Activated CD4-positive, alpha-beta memory T cell treated with anti-CD3 and anti-CD28 coated beads for 36 hours (primary cell): ENCODE measurements at regions not wholly inside any gene's neighbourhood (a gene's known extent, or its start where the extent isn't known, plus 50 kb on each side); places are given as distances from the start of the nearest gene placed in this dataset.
"Not testable (repeated sequence)": the region's sequence is repeated elsewhere in the genome, so short reads cannot be mapped to it uniquely, and the experiment has no call there.

Experiments
- CTCF ChIA-PET: fragments of 350-600 bp; sonication (Branson Sonifier 250); formaldehyde crosslinking; loops from one replicate; lab custom pipeline; 2021; ENCODE audit warnings: antibody characterized with exemption, inconsistent platforms; lab: Charles Lee
- POLR2A ChIA-PET: fragments of 350-600 bp; sonication (Branson Sonifier 250); formaldehyde crosslinking; loops from one replicate; lab custom pipeline; 2021; ENCODE audit warnings: antibody characterized with exemption; lab: Charles Lee
- DNase-seq: peaks from one replicate; pipeline ENCODE4 v3.0.0-alpha.2; 2020
- H3K27ac Mint-ChIP-seq: one replicate; pipeline ENCODE4 v1.8.0; 2021; ENCODE audit warnings: mixed read lengths
- H3K27me3 Mint-ChIP-seq: one replicate; pipeline ENCODE4 v1.8.0; 2021; ENCODE audit warnings: mixed read lengths
- H3K36me3 Mint-ChIP-seq: one replicate; pipeline ENCODE4 v1.8.0; 2021; ENCODE audit warnings: mixed read lengths
- H3K4me1 Mint-ChIP-seq: one replicate; pipeline ENCODE4 v1.8.0; 2021; ENCODE audit warnings: low read depth, mixed read lengths
- H3K4me3 Mint-ChIP-seq: one replicate; pipeline ENCODE4 v1.8.0; 2021; ENCODE audit warnings: mild to moderate bottlenecking, mixed read lengths
- H3K9me3 Mint-ChIP-seq: one replicate; pipeline ENCODE4 v1.8.0; 2021; ENCODE audit warnings: mixed read lengths
- intact Hi-C: fragments of 100-400 bp; cut with micrococcal nuclease; formaldehyde crosslinking; loops from one replicate; pipeline ENCODE4 v1.15.1; 2023

- Mint-ChIP-seq H3K27me3 (peaks cover 4% of the 10 kb centered on the region), H3K36me3 (no peaks in the 10 kb centered on the region), H3K4me1 (no peaks in the 10 kb centered on the region), H3K4me3 (no peak overlapping the region), H3K9me3 (peaks cover 5% of the 10 kb centered on the region), H3K27ac (no peak overlapping the region)
- no peak for DNase-seq
- ChIA-PET CTCF (no interaction called here), POLR2A (no interaction called here)
- intact Hi-C loops, result no loop called here
Observed at GRCh38 chr19:30277941-30278881, 94.0 kb upstream of the ZNF536 start.

GRCh38 chr19:30278882-30279254 lies 93.3 kb upstream of the ZNF536 start:
- intact Hi-C loops, result no loop called here
- H3K4me1 Mint-ChIP-seq, result no peaks in the 10 kb centered on the region
- peaks cover 4% of the 10 kb centered on the region for H3K27me3 Mint-ChIP-seq
- DNase-seq, result no peak
- no peak overlapping the region for H3K4me3 Mint-ChIP-seq
- H3K9me3 Mint-ChIP-seq, result no peaks in the 10 kb centered on the region
- no peaks in the 10 kb centered on the region for H3K36me3 Mint-ChIP-seq
- ChIA-PET CTCF (no interaction called here), POLR2A (no interaction called here)
- no peak overlapping the region for H3K27ac Mint-ChIP-seq

GRCh38 chr19:30280018-30280417 lies 92.2 kb upstream of the ZNF536 start:
- Mint-ChIP-seq H3K27ac (no peak overlapping the region), H3K4me1 (no peaks in the 10 kb centered on the region), H3K36me3 (no peaks in the 10 kb centered on the region), H3K9me3 (no peaks in the 10 kb centered on the region), H3K4me3 (no peak overlapping the region), H3K27me3 (peaks cover 4% of the 10 kb centered on the region)
- no peak for DNase-seq
- POLR2A ChIA-PET, result no interaction called here
- intact Hi-C loops, result no loop called here
- CTCF ChIA-PET, result no interaction called here

GRCh38 chr19:30281906-30282305 lies 90.3 kb upstream of the ZNF536 start:
- Mint-ChIP-seq H3K36me3 (no peaks in the 10 kb centered on the region), H3K4me3 (no peak overlapping the region), H3K9me3 (no peaks in the 10 kb centered on the region), H3K4me1 (no peaks in the 10 kb centered on the region), H3K27ac (no peak overlapping the region), H3K27me3 (peaks cover 4% of the 10 kb centered on the region)
- ChIA-PET CTCF (no interaction called here), POLR2A (no interaction called here)
- DNase-seq, result no peak
- intact Hi-C loops, result no loop called here

- ChIA-PET CTCF (no interaction called here), POLR2A (no interaction called here)
- Mint-ChIP-seq H3K9me3 (no peaks in the 10 kb centered on the region), H3K36me3 (no peaks in the 10 kb centered on the region), H3K4me1 (no peaks in the 10 kb centered on the region), H3K27me3 (peaks cover 4% of the 10 kb centered on the region), H3K27ac (no peak overlapping the region), H3K4me3 (no peak overlapping the region)
- intact Hi-C loops, result no loop called here
- no peak for DNase-seq
Observed at GRCh38 chr19:30283556-30283955, 88.6 kb upstream of the ZNF536 start.

GRCh38 chr19:30284209-30284608 lies 88.0 kb upstream of the ZNF536 start:
- H3K9me3 Mint-ChIP-seq, result no peaks in the 10 kb centered on the region
- H3K36me3 Mint-ChIP-seq, result no peaks in the 10 kb centered on the region
- POLR2A ChIA-PET, result no interaction called here
- intact Hi-C loops, result no loop called here
- H3K4me1 Mint-ChIP-seq, result no peaks in the 10 kb centered on the region
- H3K27ac Mint-ChIP-seq, result no peak overlapping the region
- peaks cover 4% of the 10 kb centered on the region for H3K27me3 Mint-ChIP-seq
- H3K4me3 Mint-ChIP-seq, result no peak overlapping the region
- CTCF ChIA-PET, result no interaction called here
- no peak for DNase-seq

- Mint-ChIP-seq H3K4me1 (no peaks in the 10 kb centered on the region), H3K4me3 (no peak overlapping the region), H3K9me3 (no peaks in the 10 kb centered on the region), H3K27ac (no peak overlapping the region), H3K27me3 (peaks cover 4% of the 10 kb centered on the region), H3K36me3 (no peaks in the 10 kb centered on the region)
- ChIA-PET POLR2A (no interaction called here), CTCF (no interaction called here)
- no peak for DNase-seq
- intact Hi-C loops, result no loop called here
Observed at GRCh38 chr19:30284885-30285284, 87.3 kb upstream of the ZNF536 start.

- intact Hi-C loops, result no loop called here
- POLR2A ChIA-PET, result no interaction called here
- DNase-seq, result no peak
- CTCF ChIA-PET, result no interaction called here
- Mint-ChIP-seq H3K27ac (no peak overlapping the region), H3K9me3 (peaks cover 7% of the 10 kb centered on the region), H3K27me3 (peaks cover 2% of the 10 kb centered on the region), H3K36me3 (no peaks in the 10 kb centered on the region), H3K4me3 (no peak overlapping the region), H3K4me1 (no peaks in the 10 kb centered on the region)
Observed at GRCh38 chr19:30286378-30286777, 85.8 kb upstream of the ZNF536 start.

GRCh38 chr19:30287259-30287658 lies 84.9 kb upstream of the ZNF536 start:
- CTCF ChIA-PET, result no interaction called here
- intact Hi-C loops, result no loop called here

GRCh38 chr19:30287973-30288372 lies 84.2 kb upstream of the ZNF536 start:
- H3K36me3 Mint-ChIP-seq, result no peaks in the 10 kb centered on the region
- no peaks in the 10 kb centered on the region for H3K27me3 Mint-ChIP-seq
- H3K4me1 Mint-ChIP-seq, result no peaks in the 10 kb centered on the region
- no peak overlapping the region for H3K4me3 Mint-ChIP-seq
- no peak overlapping the region for H3K27ac Mint-ChIP-seq
- CTCF ChIA-PET, result no interaction called here
- no peak for DNase-seq
- H3K9me3 Mint-ChIP-seq, result peaks cover 8% of the 10 kb centered on the region
- intact Hi-C loops, result no loop called here
- POLR2A ChIA-PET, result no interaction called here

More at GRCh38 chr19:30287259-30287658, 84.9 kb upstream of the ZNF536 start:
- Mint-ChIP-seq H3K27ac (no peak overlapping the region), H3K27me3 (peaks cover 2% of the 10 kb centered on the region), H3K4me3 (no peak overlapping the region), H3K36me3 (no peaks in the 10 kb centered on the region), H3K4me1 (no peaks in the 10 kb centered on the region), H3K9me3 (peaks cover 8% of the 10 kb centered on the region)
- POLR2A ChIA-PET, result no interaction called here
- DNase-seq, result no peak

GRCh38 chr19:30288911-30289310 lies 83.3 kb upstream of the ZNF536 start:
- intact Hi-C loops, result no loop called here
- Mint-ChIP-seq H3K9me3 (peaks cover 8% of the 10 kb centered on the region), H3K27me3 (no peaks in the 10 kb centered on the region), H3K27ac (no peak overlapping the region), H3K4me3 (no peak overlapping the region), H3K36me3 (no peaks in the 10 kb centered on the region), H3K4me1 (no peaks in the 10 kb centered on the region)
- DNase-seq, result no peak
- POLR2A ChIA-PET, result no interaction called here
- CTCF ChIA-PET, result interaction anchor here (0.7 kb wide), 1 partner anchor 332 kb away, joined by 3 read pairs; no protein-coding TSS in a partner anchor

GRCh38 chr19:30289336-30289735 lies 82.8 kb upstream of the ZNF536 start:
- intact Hi-C loops, result no loop called here
- H3K4me3 Mint-ChIP-seq, result no peak overlapping the region
- DNase-seq, result no peak
- H3K36me3 Mint-ChIP-seq, result no peaks in the 10 kb centered on the region
- POLR2A ChIA-PET, result no interaction called here
- peaks cover 8% of the 10 kb centered on the region for H3K9me3 Mint-ChIP-seq
- CTCF ChIA-PET, result no interaction called here
- no peaks in the 10 kb centered on the region for H3K27me3 Mint-ChIP-seq
- H3K27ac Mint-ChIP-seq, result no peak overlapping the region
- no peaks in the 10 kb centered on the region for H3K4me1 Mint-ChIP-seq

GRCh38 chr19:30290805-30291204 lies 81.4 kb upstream of the ZNF536 start:
- H3K4me3 Mint-ChIP-seq, H3K36me3 Mint-ChIP-seq, H3K4me1 Mint-ChIP-seq, H3K27me3 Mint-ChIP-seq, POLR2A ChIA-PET, CTCF ChIA-PET, intact Hi-C loops, DNase-seq, H3K27ac Mint-ChIP-seq, H3K9me3 Mint-ChIP-seq: not testable (repeated sequence)
